ENCODE measurements at regions not wholly inside any gene's neighbourhood (a gene's known extent, or its start where the extent isn't known, plus 50 kb on each side); places are given as distances from the start of the nearest gene placed in this dataset.

DNA sequence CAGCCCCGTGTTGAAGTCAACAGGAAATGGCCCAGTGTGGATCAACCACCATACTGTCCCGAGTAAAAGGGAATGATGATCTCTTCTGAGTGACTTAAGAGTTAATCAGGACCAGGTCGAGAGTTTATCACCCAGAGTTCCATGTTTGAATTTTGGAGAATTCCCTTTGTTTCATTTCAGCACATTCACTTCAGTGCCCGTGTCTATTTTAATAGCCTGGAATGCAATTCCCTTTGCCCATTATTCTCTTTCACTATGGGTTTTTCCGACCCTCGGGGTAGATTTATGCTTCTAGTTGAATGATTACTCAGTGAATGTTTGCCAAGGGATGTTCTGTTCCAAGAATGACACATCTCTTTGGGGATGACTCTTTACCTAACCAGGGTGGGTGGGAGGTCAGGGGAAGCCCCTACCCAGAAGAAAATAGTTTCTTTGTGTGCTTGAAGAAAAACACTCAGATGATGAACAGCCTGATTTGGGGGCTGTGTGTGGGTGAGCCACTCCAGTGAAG, 594.9 kb downstream of the INHBA start:
- H3K4me3 ChIP-seq (ENCODE audit: low read length in 2 of 2): no peak overlapping the region
- 86% methylated on average over 6 of the region's 6 CpGs for WGBS
- no peaks in the 10 kb centered on the region for H3K36me3 ChIP-seq (ENCODE audit: control insufficient read depth in 2 of 2, insufficient read depth in 2 of 2, low read length in 1 of 2)
- DNase-seq (ENCODE audit: low read depth in 6 of 9, low spot score in 9 of 9): no peak
- H3K4me1 ChIP-seq (ENCODE audit: control insufficient read depth in 2 of 2, insufficient read depth in 2 of 2, low read length in 2 of 2): no peaks in the 10 kb centered on the region
- no peaks in the 10 kb centered on the region for H3K9me3 ChIP-seq (ENCODE audit: control insufficient read depth in 2 of 2, insufficient read depth in 1 of 2, low read length in 1 of 2)
- no peak overlapping the region for H3K27ac ChIP-seq (ENCODE audit: low read depth in 1 of 2, low read length in 1 of 2)
- no peaks in the 10 kb centered on the region for H3K27me3 ChIP-seq (ENCODE audit: control insufficient read depth in 2 of 2, insufficient read depth in 1 of 2, low read length in 1 of 2)

DNA sequence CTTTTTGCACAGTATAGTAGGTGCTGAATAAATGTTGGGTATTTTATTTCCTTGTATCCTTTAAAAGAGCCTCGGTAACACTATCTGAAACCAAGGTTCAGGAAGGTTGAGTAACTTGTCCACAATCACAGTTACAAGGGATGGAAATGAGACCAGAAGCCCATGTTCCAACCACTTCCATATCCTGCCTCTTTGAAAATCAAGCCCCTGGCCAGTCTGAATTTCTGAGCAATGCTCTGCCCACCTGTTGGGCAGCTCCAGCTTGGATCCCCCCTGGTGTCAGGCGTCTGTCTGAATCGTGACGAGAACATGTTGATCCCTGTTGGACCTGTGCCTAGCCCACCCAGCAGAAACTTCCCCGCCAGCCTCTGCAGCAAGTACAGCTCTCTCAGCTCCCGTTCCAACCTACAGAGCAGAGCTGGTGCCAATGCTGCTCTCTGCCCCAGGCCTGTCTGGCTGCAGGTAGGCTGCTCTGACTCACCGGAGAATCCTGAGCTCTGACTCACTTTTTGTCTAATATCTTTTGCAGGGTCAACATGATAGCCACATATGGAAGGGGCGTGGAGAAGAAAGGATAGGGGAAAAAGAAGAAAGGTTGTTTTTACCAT, 595.5 kb downstream of the INHBA start:
- no peak overlapping the region for H3K4me3 ChIP-seq (ENCODE audit: low read length in 2 of 2)

DNA sequence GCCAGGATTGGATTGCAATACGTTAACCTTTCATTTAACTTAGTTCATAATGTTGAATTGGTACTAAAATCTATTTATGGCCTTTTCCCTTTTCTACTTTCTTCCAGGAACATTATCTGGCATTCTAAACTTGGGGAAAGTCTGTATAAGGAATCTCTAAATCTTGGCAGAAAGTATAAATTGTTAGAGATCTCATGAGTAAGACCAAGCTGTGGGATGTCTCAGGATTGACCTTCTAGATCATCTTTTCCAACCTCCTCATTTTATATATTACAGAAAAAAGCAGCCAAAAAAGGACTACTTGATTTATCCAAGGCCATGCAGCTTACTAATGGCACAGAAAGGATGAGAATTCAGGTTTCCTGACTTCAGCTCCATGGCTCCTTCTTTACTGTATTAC, 598.3 kb downstream of the INHBA start:
- Histone ChIP-seq H3K4me3 (ENCODE audit: low read length in 2 of 2) (no peak overlapping the region), H3K4me1 (ENCODE audit: control insufficient read depth in 2 of 2, insufficient read depth in 2 of 2, low read length in 2 of 2) (no peaks in the 10 kb centered on the region), H3K27me3 (ENCODE audit: control insufficient read depth in 2 of 2, insufficient read depth in 1 of 2, low read length in 1 of 2) (no peaks in the 10 kb centered on the region), H3K9me3 (ENCODE audit: control insufficient read depth in 2 of 2, insufficient read depth in 1 of 2, low read length in 1 of 2) (no peaks in the 10 kb centered on the region), H3K27ac (ENCODE audit: low read depth in 1 of 2, low read length in 1 of 2) (no peak overlapping the region), H3K36me3 (ENCODE audit: control insufficient read depth in 2 of 2, insufficient read depth in 2 of 2, low read length in 1 of 2) (no peaks in the 10 kb centered on the region)
- no peak for DNase-seq (ENCODE audit: low read depth in 6 of 9, low spot score in 9 of 9)
- WGBS: 93% methylated on average over 1 of the region's 1 CpG

More for the DNA sequence above, 595.5 kb downstream of the INHBA start:
- Histone ChIP-seq H3K27me3 (ENCODE audit: control insufficient read depth in 2 of 2, insufficient read depth in 1 of 2, low read length in 1 of 2) (no peaks in the 10 kb centered on the region), H3K4me1 (ENCODE audit: control insufficient read depth in 2 of 2, insufficient read depth in 2 of 2, low read length in 2 of 2) (no peaks in the 10 kb centered on the region), H3K27ac (ENCODE audit: low read depth in 1 of 2, low read length in 1 of 2) (no peak overlapping the region), H3K36me3 (ENCODE audit: control insufficient read depth in 2 of 2, insufficient read depth in 2 of 2, low read length in 1 of 2) (no peaks in the 10 kb centered on the region), H3K9me3 (ENCODE audit: control insufficient read depth in 2 of 2, insufficient read depth in 1 of 2, low read length in 1 of 2) (no peaks in the 10 kb centered on the region)
- no peak for DNase-seq (ENCODE audit: low read depth in 6 of 9, low spot score in 9 of 9)
- WGBS: 93% methylated on average over 8 of the region's 8 CpGs

DNA sequence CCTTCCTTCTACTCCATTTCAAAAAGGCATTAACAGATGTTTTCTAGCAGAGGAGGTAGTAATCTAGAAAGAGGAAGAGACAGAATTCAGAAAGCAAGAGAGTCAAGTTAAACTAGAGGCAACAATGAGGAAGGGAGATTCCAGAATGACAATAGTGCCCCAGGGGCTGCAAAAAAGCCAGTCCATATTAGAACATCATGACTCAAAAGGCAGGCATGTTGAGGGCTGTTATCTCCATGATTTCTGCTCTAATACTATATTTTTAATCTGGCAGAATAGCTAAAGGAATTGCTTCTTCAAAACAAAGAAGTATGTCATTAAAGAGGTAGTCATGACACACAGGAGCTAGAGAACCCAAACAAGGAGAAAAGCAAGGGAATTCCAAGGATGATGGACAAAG, 599.6 kb downstream of the INHBA start:
- Histone ChIP-seq H3K27me3 (ENCODE audit: control insufficient read depth in 2 of 2, insufficient read depth in 1 of 2, low read length in 1 of 2) (no peaks in the 10 kb centered on the region), H3K36me3 (ENCODE audit: control insufficient read depth in 2 of 2, insufficient read depth in 2 of 2, low read length in 1 of 2) (no peaks in the 10 kb centered on the region), H3K9me3 (ENCODE audit: control insufficient read depth in 2 of 2, insufficient read depth in 1 of 2, low read length in 1 of 2) (no peaks in the 10 kb centered on the region), H3K4me3 (ENCODE audit: low read length in 2 of 2) (no peak overlapping the region), H3K27ac (ENCODE audit: low read depth in 1 of 2, low read length in 1 of 2) (no peak overlapping the region), H3K4me1 (ENCODE audit: control insufficient read depth in 2 of 2, insufficient read depth in 2 of 2, low read length in 2 of 2) (no peaks in the 10 kb centered on the region)
- peak in 1 of 9 donors; percentile 7 for DNase-seq (ENCODE audit: low read depth in 6 of 9, low spot score in 9 of 9)

DNA sequence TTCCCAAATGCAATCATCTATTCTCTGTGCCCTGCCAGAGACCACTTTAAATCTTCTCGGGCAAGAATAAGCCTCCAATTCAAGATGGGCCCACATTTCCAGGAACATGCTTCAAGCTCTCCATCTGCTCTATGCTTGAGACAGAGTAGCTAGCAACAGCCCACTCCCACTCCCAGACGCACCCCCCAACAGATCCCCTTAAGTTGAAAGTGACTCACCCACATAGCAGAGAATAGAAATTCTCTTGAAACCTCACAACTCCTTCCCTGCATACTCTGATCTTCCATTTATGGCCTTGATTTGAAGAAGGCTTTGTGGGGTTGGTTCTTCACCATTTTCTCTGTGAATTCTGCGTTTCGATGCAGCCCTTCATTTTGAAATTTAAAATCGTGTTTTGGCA, 604.0 kb downstream of the INHBA start:
- Histone ChIP-seq H3K27me3 (ENCODE audit: control insufficient read depth in 2 of 2, insufficient read depth in 1 of 2, low read length in 1 of 2) (no peaks in the 10 kb centered on the region), H3K27ac (ENCODE audit: low read depth in 1 of 2, low read length in 1 of 2) (no peak overlapping the region), H3K4me3 (ENCODE audit: low read length in 2 of 2) (no peak overlapping the region), H3K36me3 (ENCODE audit: control insufficient read depth in 2 of 2, insufficient read depth in 2 of 2, low read length in 1 of 2) (no peaks in the 10 kb centered on the region), H3K9me3 (ENCODE audit: control insufficient read depth in 2 of 2, insufficient read depth in 1 of 2, low read length in 1 of 2) (no peaks in the 10 kb centered on the region), H3K4me1 (ENCODE audit: control insufficient read depth in 2 of 2, insufficient read depth in 2 of 2, low read length in 2 of 2) (no peaks in the 10 kb centered on the region)
- 97% methylated on average over 5 of the region's 5 CpGs for WGBS
- no peak for DNase-seq (ENCODE audit: low read depth in 6 of 9, low spot score in 9 of 9)

DNA sequence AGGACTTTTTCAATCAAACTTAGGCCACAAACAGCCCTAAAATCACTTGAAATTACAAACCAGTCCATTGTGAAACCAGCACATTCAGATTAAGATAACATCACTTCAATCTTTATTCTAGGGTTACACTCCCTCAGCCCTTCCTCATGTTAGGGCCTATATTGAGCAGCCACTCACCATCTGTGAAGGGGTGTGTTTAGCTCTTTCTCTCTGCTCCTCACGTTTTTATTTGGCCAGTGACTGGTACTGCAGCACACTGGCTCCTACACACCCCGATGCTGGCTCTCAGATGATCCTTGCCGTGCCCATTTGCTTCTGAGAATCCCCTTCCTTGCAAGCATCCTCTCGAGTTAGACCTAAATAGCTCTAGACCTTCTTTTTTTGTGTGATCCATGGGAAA, 604.5 kb downstream of the INHBA start:
- Histone ChIP-seq H3K36me3 (ENCODE audit: control insufficient read depth in 2 of 2, insufficient read depth in 2 of 2, low read length in 1 of 2) (no peaks in the 10 kb centered on the region), H3K27me3 (ENCODE audit: control insufficient read depth in 2 of 2, insufficient read depth in 1 of 2, low read length in 1 of 2) (no peaks in the 10 kb centered on the region), H3K9me3 (ENCODE audit: control insufficient read depth in 2 of 2, insufficient read depth in 1 of 2, low read length in 1 of 2) (no peaks in the 10 kb centered on the region), H3K27ac (ENCODE audit: low read depth in 1 of 2, low read length in 1 of 2) (no peak overlapping the region), H3K4me3 (ENCODE audit: low read length in 2 of 2) (no peak overlapping the region), H3K4me1 (ENCODE audit: control insufficient read depth in 2 of 2, insufficient read depth in 2 of 2, low read length in 2 of 2) (no peaks in the 10 kb centered on the region)
- DNase-seq (ENCODE audit: low read depth in 6 of 9, low spot score in 9 of 9): no peak
- WGBS: 86% methylated on average over 4 of the region's 4 CpGs

DNA sequence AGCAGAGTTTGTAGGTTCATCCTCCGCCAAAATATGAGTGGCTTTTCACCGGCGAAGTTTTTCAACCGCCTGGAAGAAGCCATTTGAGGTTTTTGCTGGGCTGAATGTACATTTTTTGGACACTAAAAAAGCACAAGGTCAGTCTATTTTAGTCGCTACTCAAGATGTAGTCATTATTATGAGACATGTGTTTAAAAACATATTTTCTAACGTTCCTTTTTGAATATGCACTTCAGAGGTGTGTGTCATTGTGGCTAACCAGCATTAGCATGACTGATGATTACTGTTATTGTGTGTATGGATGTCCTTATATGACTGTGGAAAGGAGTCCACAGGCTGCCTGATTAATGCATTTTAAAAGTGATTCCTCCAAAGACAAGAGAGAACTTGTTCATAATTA, 605.4 kb downstream of the INHBA start:
- H3K27me3 ChIP-seq (ENCODE audit: control insufficient read depth in 2 of 2, insufficient read depth in 1 of 2, low read length in 1 of 2): no peaks in the 10 kb centered on the region
- WGBS: 95% methylated on average over 6 of the region's 6 CpGs
- no peak overlapping the region for H3K27ac ChIP-seq (ENCODE audit: low read depth in 1 of 2, low read length in 1 of 2)
- no peaks in the 10 kb centered on the region for H3K9me3 ChIP-seq (ENCODE audit: control insufficient read depth in 2 of 2, insufficient read depth in 1 of 2, low read length in 1 of 2)
- H3K4me1 ChIP-seq (ENCODE audit: control insufficient read depth in 2 of 2, insufficient read depth in 2 of 2, low read length in 2 of 2): no peaks in the 10 kb centered on the region
- H3K4me3 ChIP-seq (ENCODE audit: low read length in 2 of 2): no peak overlapping the region
- DNase-seq (ENCODE audit: low read depth in 6 of 9, low spot score in 9 of 9): no peak
- no peaks in the 10 kb centered on the region for H3K36me3 ChIP-seq (ENCODE audit: control insufficient read depth in 2 of 2, insufficient read depth in 2 of 2, low read length in 1 of 2)

DNA sequence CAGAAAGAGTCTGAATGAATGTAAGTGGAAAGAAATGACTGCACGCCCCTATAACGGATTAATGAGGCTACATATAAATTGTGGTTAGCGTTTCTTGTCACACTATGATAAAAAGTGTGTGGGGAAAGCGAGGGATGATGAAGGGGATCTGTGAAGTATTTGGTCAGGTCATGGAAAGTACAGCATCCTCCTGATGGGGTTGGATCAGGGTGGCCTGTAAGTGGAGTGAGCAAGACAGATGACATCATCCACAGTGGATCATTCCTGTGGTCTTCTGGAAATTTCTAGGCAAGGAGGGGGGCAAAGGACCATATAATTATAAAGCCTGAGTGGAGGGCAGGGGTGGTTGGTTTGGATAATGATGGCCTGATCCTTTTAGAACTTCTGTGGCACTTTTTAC, 606.0 kb downstream of the INHBA start:
- H3K9me3 ChIP-seq (ENCODE audit: control insufficient read depth in 2 of 2, insufficient read depth in 1 of 2, low read length in 1 of 2): no peaks in the 10 kb centered on the region
- no peak overlapping the region for H3K27ac ChIP-seq (ENCODE audit: low read depth in 1 of 2, low read length in 1 of 2)
- H3K27me3 ChIP-seq (ENCODE audit: control insufficient read depth in 2 of 2, insufficient read depth in 1 of 2, low read length in 1 of 2): no peaks in the 10 kb centered on the region
- no peaks in the 10 kb centered on the region for H3K4me1 ChIP-seq (ENCODE audit: control insufficient read depth in 2 of 2, insufficient read depth in 2 of 2, low read length in 2 of 2)
- no peak overlapping the region for H3K4me3 ChIP-seq (ENCODE audit: low read length in 2 of 2)
- DNase-seq (ENCODE audit: low read depth in 6 of 9, low spot score in 9 of 9): no peak
- WGBS: 94% methylated on average over 4 of the region's 4 CpGs
- no peaks in the 10 kb centered on the region for H3K36me3 ChIP-seq (ENCODE audit: control insufficient read depth in 2 of 2, insufficient read depth in 2 of 2, low read length in 1 of 2)

DNA sequence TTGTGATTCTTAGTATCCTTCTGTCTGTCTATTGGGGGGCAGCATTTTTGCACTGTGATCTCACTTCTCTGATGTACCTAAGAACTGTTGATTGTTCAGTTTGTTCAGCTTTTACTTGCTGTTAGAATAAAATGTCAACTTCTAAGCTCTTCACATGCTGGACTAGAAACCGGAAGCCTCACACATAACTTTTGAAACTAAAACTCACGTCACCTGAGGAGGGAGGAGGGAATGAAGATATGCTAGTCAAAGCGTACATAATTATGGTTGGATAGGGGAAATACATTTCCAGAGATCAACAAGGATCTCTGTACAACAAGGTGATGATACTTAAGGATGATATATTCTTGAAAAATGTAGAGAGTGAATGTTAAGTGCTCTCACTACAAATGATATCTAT, 609.7 kb downstream of the INHBA start:
- WGBS: 98% methylated on average over 3 of the region's 3 CpGs
- Histone ChIP-seq H3K27ac (ENCODE audit: low read depth in 1 of 2, low read length in 1 of 2) (no peak overlapping the region), H3K4me3 (ENCODE audit: low read length in 2 of 2) (no peak overlapping the region), H3K9me3 (ENCODE audit: control insufficient read depth in 2 of 2, insufficient read depth in 1 of 2, low read length in 1 of 2) (no peaks in the 10 kb centered on the region), H3K4me1 (ENCODE audit: control insufficient read depth in 2 of 2, insufficient read depth in 2 of 2, low read length in 2 of 2) (no peaks in the 10 kb centered on the region), H3K27me3 (ENCODE audit: control insufficient read depth in 2 of 2, insufficient read depth in 1 of 2, low read length in 1 of 2) (no peaks in the 10 kb centered on the region), H3K36me3 (ENCODE audit: control insufficient read depth in 2 of 2, insufficient read depth in 2 of 2, low read length in 1 of 2) (no peaks in the 10 kb centered on the region)
- DNase-seq (ENCODE audit: low read depth in 6 of 9, low spot score in 9 of 9): no peak

DNA sequence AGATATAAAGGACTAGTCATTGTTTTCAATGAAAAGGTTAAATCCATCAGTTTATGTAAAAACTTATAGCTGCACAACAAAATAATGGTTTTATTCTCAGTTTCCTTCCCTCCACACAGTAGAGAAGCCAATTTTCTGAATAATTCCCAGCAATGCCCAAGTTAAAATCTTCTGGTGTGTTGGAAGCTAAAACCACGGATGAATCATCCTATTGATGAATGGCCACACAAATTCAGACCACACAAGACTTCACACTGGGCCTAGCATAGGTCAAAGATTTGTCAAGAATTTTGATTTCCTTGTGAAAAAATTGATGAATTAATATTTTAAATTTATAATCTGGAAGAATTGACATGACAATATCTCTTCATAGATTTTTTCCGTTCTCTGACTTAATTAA, 617.6 kb downstream of the INHBA start:
- H3K27me3 ChIP-seq (ENCODE audit: control insufficient read depth in 2 of 2, insufficient read depth in 1 of 2, low read length in 1 of 2): no peaks in the 10 kb centered on the region
- H3K9me3 ChIP-seq (ENCODE audit: control insufficient read depth in 2 of 2, insufficient read depth in 1 of 2, low read length in 1 of 2): no peaks in the 10 kb centered on the region
- no peaks in the 10 kb centered on the region for H3K36me3 ChIP-seq (ENCODE audit: control insufficient read depth in 2 of 2, insufficient read depth in 2 of 2, low read length in 1 of 2)
- no peaks in the 10 kb centered on the region for H3K4me1 ChIP-seq (ENCODE audit: control insufficient read depth in 2 of 2, insufficient read depth in 2 of 2, low read length in 2 of 2)
- no peak overlapping the region for H3K4me3 ChIP-seq (ENCODE audit: low read length in 2 of 2)
- DNase-seq (ENCODE audit: low read depth in 6 of 9, low spot score in 9 of 9): no peak
- H3K27ac ChIP-seq (ENCODE audit: low read depth in 1 of 2, low read length in 1 of 2): no peak overlapping the region
- WGBS: 93% methylated on average over 2 of the region's 2 CpGs
